LNCaP clone FGC (cell line): ENCODE measurements at regions not wholly inside any gene's neighbourhood (a gene's known extent, or its start where the extent isn't known, plus 50 kb on each side); places are given as distances from the start of the nearest gene placed in this dataset.
"Not testable (repeated sequence)": the region's sequence is repeated elsewhere in the genome, so short reads cannot be mapped to it uniquely, and the experiment has no call there.

Experiments
- DNase-seq: peaks from one replicate; pipeline ENCODE4 v3.0.0-alpha.2; 2011; ENCODE audit warnings: low read depth
- H3K4me3 ChIP-seq: 2 replicates; pipeline ENCODE4 v1.5.1; 2011; ENCODE audit warnings: mild to moderate bottlenecking, low read depth, low read length, control low read depth
- TF ChIP-seq, protein P1 (sequence below): IDR thresholded peaks from 2 replicates; pipeline ENCODE4 v1.5.1; 2012; ENCODE audit warnings: mild to moderate bottlenecking; ENCODE audit not compliant: control insufficient read depth, insufficient read depth; ENCODE audit errors: extremely low read depth

DNA sequence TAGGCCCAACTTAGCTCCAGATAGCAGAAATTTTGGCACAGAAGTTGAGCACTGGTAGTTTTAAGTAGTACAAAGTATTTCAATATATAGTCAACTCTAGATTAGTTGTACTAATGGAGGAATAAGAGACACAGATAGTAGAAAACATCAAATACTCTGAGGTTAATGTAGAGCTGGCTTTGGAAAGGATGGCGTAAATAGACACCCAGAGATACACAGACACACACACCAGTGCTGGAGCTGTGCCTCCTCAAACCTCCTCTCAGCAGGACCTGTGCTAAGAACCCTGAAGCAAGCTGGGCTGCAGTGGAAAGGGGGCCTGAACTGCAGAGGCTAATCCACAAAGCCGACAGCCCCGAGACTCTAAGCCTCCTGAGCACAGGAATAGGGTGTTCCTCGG is 67.0 kb upstream of the EDEM3 start:
- TF ChIP-seq, protein P1, sequence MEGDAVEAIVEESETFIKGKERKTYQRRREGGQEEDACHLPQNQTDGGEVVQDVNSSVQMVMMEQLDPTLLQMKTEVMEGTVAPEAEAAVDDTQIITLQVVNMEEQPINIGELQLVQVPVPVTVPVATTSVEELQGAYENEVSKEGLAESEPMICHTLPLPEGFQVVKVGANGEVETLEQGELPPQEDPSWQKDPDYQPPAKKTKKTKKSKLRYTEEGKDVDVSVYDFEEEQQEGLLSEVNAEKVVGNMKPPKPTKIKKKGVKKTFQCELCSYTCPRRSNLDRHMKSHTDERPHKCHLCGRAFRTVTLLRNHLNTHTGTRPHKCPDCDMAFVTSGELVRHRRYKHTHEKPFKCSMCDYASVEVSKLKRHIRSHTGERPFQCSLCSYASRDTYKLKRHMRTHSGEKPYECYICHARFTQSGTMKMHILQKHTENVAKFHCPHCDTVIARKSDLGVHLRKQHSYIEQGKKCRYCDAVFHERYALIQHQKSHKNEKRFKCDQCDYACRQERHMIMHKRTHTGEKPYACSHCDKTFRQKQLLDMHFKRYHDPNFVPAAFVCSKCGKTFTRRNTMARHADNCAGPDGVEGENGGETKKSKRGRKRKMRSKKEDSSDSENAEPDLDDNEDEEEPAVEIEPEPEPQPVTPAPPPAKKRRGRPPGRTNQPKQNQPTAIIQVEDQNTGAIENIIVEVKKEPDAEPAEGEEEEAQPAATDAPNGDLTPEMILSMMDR = no peak
- DNase-seq = no peak
- no peak overlapping the region for H3K4me3 ChIP-seq

DNA sequence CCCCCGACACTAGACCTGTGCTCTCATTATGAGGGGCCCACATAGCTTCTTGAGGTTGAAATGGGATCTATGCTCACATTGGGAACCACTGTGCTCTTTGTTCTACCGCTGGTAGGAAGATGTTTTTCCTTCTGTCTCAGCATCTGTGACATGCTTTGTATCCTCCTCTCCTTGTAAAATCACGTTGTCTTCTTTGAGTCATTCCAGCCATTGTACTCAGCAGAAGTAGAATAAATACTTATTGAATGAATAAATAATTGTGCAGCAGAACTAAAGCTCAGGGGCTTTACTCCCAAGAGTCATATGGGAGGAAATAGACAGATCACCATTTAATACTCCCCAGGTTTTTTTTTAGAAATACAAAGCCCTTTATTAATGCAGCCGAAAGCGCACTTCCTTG is 66.3 kb upstream of the EDEM3 start:
- no peak overlapping the region for H3K4me3 ChIP-seq
- DNase-seq = no peak
- TF ChIP-seq, protein P1 = no peak

GRCh38 chr1:184820218-184820750 is 65.6 kb upstream of the EDEM3 start:
- TF ChIP-seq, protein P1 = no peak
- DNase-seq = no peak
- no peak overlapping the region for H3K4me3 ChIP-seq

DNA sequence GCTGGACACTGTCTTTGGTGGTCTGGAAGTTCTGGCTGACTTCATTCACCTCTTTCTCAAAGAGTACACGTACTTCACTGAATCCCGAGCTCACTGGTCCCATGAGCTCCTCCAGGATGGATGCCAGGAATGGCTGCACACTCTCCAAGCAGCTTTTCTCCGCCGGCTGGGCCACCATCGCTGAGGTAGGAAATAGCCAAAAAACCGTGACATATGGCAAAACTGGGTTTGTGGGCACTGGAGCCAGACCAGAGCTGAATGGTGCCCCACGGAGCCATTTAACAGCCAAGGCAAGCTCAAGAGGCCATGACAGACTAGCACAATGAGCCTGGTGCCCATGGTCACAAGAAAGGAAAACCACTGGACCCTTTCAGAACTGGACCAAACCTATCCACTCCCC is 64.0 kb upstream of the EDEM3 start:
- no peak overlapping the region for H3K4me3 ChIP-seq
- DNase-seq = no peak
- TF ChIP-seq, protein P1 = no peak

GRCh38 chr1:184817003-184817402 is 62.3 kb upstream of the EDEM3 start:
- H3K4me3 ChIP-seq, DNase-seq: not testable (repeated sequence)

GRCh38 chr1:184813528-184814089 is 59.0 kb upstream of the EDEM3 start:
- no peak for DNase-seq
- TF ChIP-seq, protein P1 = no peak

DNA sequence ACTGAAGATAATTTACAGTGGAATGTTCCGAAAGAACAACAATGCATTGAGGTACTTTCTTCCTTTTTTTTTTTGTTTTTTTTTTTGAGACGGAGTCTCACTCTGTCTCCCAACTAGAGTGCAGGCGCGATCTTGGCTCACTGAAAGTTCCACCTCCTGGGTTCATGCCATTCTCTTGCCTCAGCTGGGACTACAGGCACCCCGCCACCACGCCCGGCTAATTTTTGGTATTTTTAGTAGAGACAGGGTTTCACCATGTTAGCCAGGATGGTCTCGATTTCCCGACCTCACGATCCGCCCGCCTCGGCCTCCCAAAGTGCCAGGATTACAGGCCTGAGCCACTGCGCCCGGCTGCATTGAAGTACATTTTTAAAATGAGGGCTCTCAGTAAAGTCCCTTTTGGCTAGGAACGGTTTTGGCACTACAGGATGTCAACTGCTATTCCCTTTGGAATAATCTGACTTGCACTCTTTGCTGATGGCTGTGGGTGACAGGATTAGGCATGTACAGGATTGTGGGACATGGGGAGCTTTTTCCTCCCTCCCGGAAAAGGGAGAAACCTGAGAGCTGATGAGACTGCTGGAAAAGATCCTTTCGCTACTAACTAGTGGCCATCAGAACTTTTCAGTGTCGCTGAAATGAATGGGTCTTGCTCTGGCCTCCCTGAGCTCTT is 56.9 kb upstream of the EDEM3 start:
- DNase-seq = no peak
- H3K4me3 ChIP-seq = no peak overlapping the region
- TF ChIP-seq, protein P1 = no peak

More at GRCh38 chr1:184813528-184814089, 59.0 kb upstream of the EDEM3 start:
- no peak overlapping the region for H3K4me3 ChIP-seq
